ENCODE measurements at regions not wholly inside any gene's neighbourhood (a gene's known extent, or its start where the extent isn't known, plus 50 kb on each side); places are given as distances from the start of the nearest gene placed in this dataset.

- TF ChIP-seq CTCF (conservative IDR thresholded peaks at IDR 0.05; ENCODE audit: low read length) (no peak), EZH2phosphoT487 (IDR thresholded peaks at IDR 0.05; ENCODE audit: borderline replicate concordance, low read depth, low read length) (no peak)
Observed at GRCh38 chr6:16061818-16062217, 67.1 kb upstream of the MYLIP start.

Measured in OCI-LY7 (cell line).